A549 (cell line): ENCODE measurements at regions not wholly inside any gene's neighbourhood (a gene's known extent, or its start where the extent isn't known, plus 50 kb on each side); places are given as distances from the start of the nearest gene placed in this dataset.

ENCODE experiments used
- ATAC-seq, 2 experiments: fragments of 200-7000 bp in 1 of 2; fragments of >200 bp in 1 of 2; cut with Nextera tagmentation in 1 of 2; cut with Tn5 transposase in 1 of 2; 3 replicates each; pipeline versions ENCODE4 v1.8.0 to v1.9.1; 2018 to 2020; ENCODE audit warnings: mild to moderate bottlenecking in 1 of 2, moderate library complexity in 1 of 2
- CTCF ChIA-PET: fragments of 300-600 bp; sonication (Branson Sonifier 250); formaldehyde crosslinking; extraction: SDS; loops from one replicate; lab custom pipeline; 2021; ENCODE audit warnings: antibody characterized with exemption, inconsistent platforms; lab: Yijun Ruan, JAX
- POLR2A ChIA-PET: fragments of 350-600 bp; formaldehyde crosslinking; extraction: SDS; loops from one replicate; lab custom pipeline; 2021; ENCODE audit warnings: antibody characterized with exemption, inconsistent platforms; lab: Yijun Ruan, JAX
- DNase-seq, 2 experiments: peaks; one replicate each; pipeline versions ENCODE4 v3.0.0 to v3.0.0-alpha.2; 2011 to 2016; ENCODE audit warnings: low read depth in 1 of 2, low spot score in 1 of 2
- FAIRE-seq: peaks from 2 replicates; lab custom pipeline; 2011; peaks lifted over from hg19 to GRCh38; lab: Jason Lieb, UNC
- H3K27ac ChIP-seq, 2 experiments: fragments of >200 bp; sonication (Bioruptor Twin); formaldehyde crosslinking; 3 replicates each; pipeline ENCODE4 v1.5.1; 2016 to 2017
- H3K4me1 ChIP-seq: fragments of >200 bp; sonication (Bioruptor Twin); formaldehyde crosslinking; 3 replicates; pipeline ENCODE4 v1.6.1; 2016
- H3K4me2 ChIP-seq: fragments of >200 bp; sonication (Bioruptor Twin); formaldehyde crosslinking; 3 replicates; pipeline ENCODE4 v1.6.1; 2016
- H3K4me3 ChIP-seq: fragments of >200 bp; sonication (Bioruptor Twin); formaldehyde crosslinking; 3 replicates; pipeline ENCODE4 v1.5.1; 2016
- H3K9me3 ChIP-seq: fragments of >200 bp; sonication (Bioruptor Twin); formaldehyde crosslinking; 3 replicates; pipeline ENCODE4 v1.6.1; 2016
- ATOH8 ChIP-seq: fragments of 250-450 bp; sonication (Bioruptor Pico); IDR thresholded peaks from 2 replicates; pipeline ENCODE4 v1.5.0; 2020; ENCODE audit warnings: low read depth, mild to moderate bottlenecking, moderate library complexity
- BCL3 ChIP-seq: fragments of >200 bp; sonication (Bioruptor Twin); formaldehyde crosslinking; IDR thresholded peaks from 3 replicates; pipeline ENCODE4 v1.6.1; 2016
- ELK1 ChIP-seq: fragments of 150-350 bp; IDR thresholded peaks from 2 replicates; pipeline ENCODE4 v1.6.1; 2014; ENCODE audit warnings: low read depth, mild to moderate bottlenecking, low read length
- ESRRA ChIP-seq: fragments of 150-350 bp; IDR thresholded peaks from 2 replicates; pipeline ENCODE4 v1.6.1; 2014; ENCODE audit warnings: mild to moderate bottlenecking, low read length, borderline replicate concordance
- FOSL2 ChIP-seq, 2 experiments: fragments of 450-650 bp in 1 of 2; fragments of >200 bp in 1 of 2; sonication (Bioruptor Twin) in 1 of 2; formaldehyde crosslinking; IDR thresholded peaks; 2 replicates each; pipeline versions ENCODE4 v1.5.0 to v1.6.1; 2016 to 2020; ENCODE audit warnings: mild to moderate bottlenecking in 1 of 2, moderate library complexity in 1 of 2
- HMGXB4 ChIP-seq: fragments of 250-450 bp; sonication (Bioruptor Pico); IDR thresholded peaks from 2 replicates; pipeline ENCODE4 v1.5.0; 2021; ENCODE audit warnings: mild to moderate bottlenecking, moderate library complexity, borderline replicate concordance
- HOXB13 ChIP-seq: fragments of 250-450 bp; sonication (Bioruptor Pico); IDR thresholded peaks from 2 replicates; pipeline ENCODE4 v1.5.0; 2020; ENCODE audit warnings: low read depth, mild to moderate bottlenecking, moderate library complexity
- HOXB5 ChIP-seq: fragments of 250-450 bp; sonication (Bioruptor Pico); IDR thresholded peaks from 2 replicates; pipeline ENCODE4 v1.5.0; 2020; ENCODE audit warnings: mild to moderate bottlenecking, moderate library complexity
- JUNB ChIP-seq: fragments of >200 bp; sonication (Bioruptor Twin); formaldehyde crosslinking; IDR thresholded peaks from 2 replicates; pipeline ENCODE4 v1.6.1; 2016
- KDM5A ChIP-seq: fragments of 200-600 bp; sonication (generic); IDR thresholded peaks from 2 replicates; pipeline ENCODE4 v1.6.1; 2016; ENCODE audit warnings: antibody characterized with exemption, mild to moderate bottlenecking
- MAX ChIP-seq: IDR thresholded peaks from 2 replicates; pipeline ENCODE4 v1.6.1; 2012
- MAZ ChIP-seq: fragments of 150-350 bp; IDR thresholded peaks from 2 replicates; pipeline ENCODE4 v1.6.1; 2014; ENCODE audit warnings: antibody characterized with exemption, low read depth, low read length, borderline replicate concordance
- MYC ChIP-seq: IDR thresholded peaks from 2 replicates; pipeline ENCODE4 v1.6.1; 2012; ENCODE audit warnings: mild to moderate bottlenecking, inconsistent platforms, low read length, improper control_type of control experiment, borderline replicate concordance
- NPAS2 ChIP-seq: fragments of 250-450 bp; sonication (Bioruptor Pico); IDR thresholded peaks from 2 replicates; pipeline ENCODE4 v1.8.0; 2022; ENCODE audit warnings: mild to moderate bottlenecking, moderate library complexity, borderline replicate concordance
- PHF8 ChIP-seq: fragments of 200-600 bp; sonication (generic); IDR thresholded peaks from 2 replicates; pipeline ENCODE4 v1.6.1; 2016; ENCODE audit warnings: low read depth, mild to moderate bottlenecking, antibody characterized with exemption, moderate library complexity, borderline replicate concordance
- POLR2AphosphoS2 ChIP-seq: conservative IDR thresholded peaks from 2 replicates; pipeline ENCODE4 v1.6.1; 2012; ENCODE audit warnings: low read length, improper control_type of control experiment, inconsistent platforms
- RAD21 ChIP-seq, 2 experiments: fragments of >200 bp in 1 of 2; sonication (Bioruptor Twin) in 1 of 2; formaldehyde crosslinking in 1 of 2; IDR thresholded peaks in 1 of 2; conservative IDR thresholded peaks in 1 of 2; 2 replicates in 1 of 2; 3 replicates in 1 of 2; pipeline ENCODE4 v1.6.1; 2012 to 2018; ENCODE audit warnings: inconsistent platforms in 1 of 2
- RARB ChIP-seq: fragments of 250-450 bp; sonication (Bioruptor Pico); IDR thresholded peaks from 2 replicates; pipeline ENCODE4 v1.8.0; 2021; ENCODE audit warnings: mild to moderate bottlenecking, moderate library complexity
- RCOR1 ChIP-seq: fragments of 150-350 bp; IDR thresholded peaks from 2 replicates; pipeline ENCODE4 v1.6.1; 2014; ENCODE audit warnings: antibody characterized with exemption, low read length, low read depth
- RFX5 ChIP-seq: fragments of 450-650 bp; IDR thresholded peaks from 2 replicates; pipeline ENCODE4 v1.7.1; 2014; ENCODE audit warnings: antibody characterized with exemption, mild to moderate bottlenecking, moderate library complexity
- SREBF2 ChIP-seq: fragments of 450-650 bp; IDR thresholded peaks from 2 replicates; pipeline ENCODE4 v1.6.1; 2014; ENCODE audit warnings: mild to moderate bottlenecking, moderate library complexity
- TFCP2L1 ChIP-seq: fragments of 250-450 bp; sonication (Bioruptor Pico); IDR thresholded peaks from 2 replicates; pipeline ENCODE4 v1.5.0; 2021; ENCODE audit warnings: mild to moderate bottlenecking
- TP53 ChIP-seq: fragments of 250-450 bp; sonication (Bioruptor Pico); IDR thresholded peaks from 2 replicates; pipeline ENCODE4 v1.5.0; 2021; ENCODE audit warnings: mild to moderate bottlenecking, moderate library complexity
- ZFP36 ChIP-seq: fragments of 450-650 bp; IDR thresholded peaks from 2 replicates; pipeline ENCODE4 v1.6.1; 2014; ENCODE audit warnings: borderline replicate concordance; ENCODE audit not compliant: partially characterized antibody
- ZSCAN20 ChIP-seq: fragments of 250-450 bp; sonication (Bioruptor Pico); IDR thresholded peaks from 2 replicates; pipeline ENCODE4 v1.8.0; 2022; ENCODE audit warnings: mild to moderate bottlenecking, moderate library complexity
- WGBS: methylation state at CpG from one replicate; pipeline ENCODE4 v1.1.6; 2017; ENCODE audit errors: missing lambda C conversion rate; 5-methylcytosine and 5-hydroxymethylcytosine counted together

- TF ChIP-seq MYC (no peak), KDM5A (no peak)
Observed at GRCh38 chr2:16584824-16585540, 80.7 kb downstream of the CYRIA start (continued).

- DNase-seq = no peak
- no peak overlapping the region for H3K4me2 ChIP-seq
- FAIRE-seq = no peak
- no peak for TF ChIP-seq ZFP36
- no peak for TF ChIP-seq TP53
- no peak for TF ChIP-seq POLR2AphosphoS2
- no peak for TF ChIP-seq HOXB13 (CRISPR knock-in tag)
- TF ChIP-seq ESRRA = no peak
- TF ChIP-seq HOXB5 (CRISPR knock-in tag) = no peak
- TF ChIP-seq RAD21 (conservative IDR thresholded peaks at IDR 0.05 in 1 of 2, IDR thresholded peaks at IDR 0.05 in 1 of 2) = no peak
- no peak for TF ChIP-seq ELK1
- no peak for TF ChIP-seq NPAS2 (CRISPR knock-in tag)
- no peak for TF ChIP-seq MAX
- no peak for TF ChIP-seq FOSL2 (IDR thresholded peaks at IDR 0.05)
- TF ChIP-seq FOSL2 (CRISPR knock-in tag; IDR thresholded peaks at IDR 0.05) = no peak
- TF ChIP-seq TFCP2L1 = no peak
- TF ChIP-seq BCL3 = no peak
- TF ChIP-seq SREBF2 = no peak
- no peak for TF ChIP-seq HMGXB4
- no peak for TF ChIP-seq ZSCAN20 (CRISPR knock-in tag)
- no peak for TF ChIP-seq RCOR1
- no peak overlapping the region for H3K4me3 ChIP-seq
- WGBS = 17% methylated on average over 2 of the region's 2 CpGs
- no peaks in the 10 kb centered on the region for H3K9me3 ChIP-seq
- H3K4me1 ChIP-seq = no peaks in the 10 kb centered on the region
- POLR2A ChIA-PET = no interaction called here
- ATAC-seq = no peak
- CTCF ChIA-PET = no interaction called here
- H3K27ac ChIP-seq = no peak overlapping the region
Observed at GRCh38 chr2:16584084-16584483, 81.5 kb downstream of the CYRIA start.

- DNase-seq (no peak), ATAC-seq (no peak)
- Histone ChIP-seq H3K9me3 (no peaks in the 10 kb centered on the region), H3K4me2 (no peak overlapping the region), H3K4me3 (no peak overlapping the region)
- CTCF ChIA-PET = interaction anchor here (0.6 to 2.7 kb wide), 2 partner anchors 28 to 156 kb away, joined by 3 to 11 read pairs; no protein-coding TSS in a partner anchor
- no peak for TF ChIP-seq RARB (CRISPR knock-in tag)
- TF ChIP-seq ATOH8 (CRISPR knock-in tag) = no peak
- no peak for TF ChIP-seq RFX5
- no peak for TF ChIP-seq BCL3
- TF ChIP-seq PHF8 = no peak
- no peak for TF ChIP-seq JUNB
- no peak for TF ChIP-seq MAZ
- TF ChIP-seq, all 56 proteins: peak for 0
- H3K4me1 ChIP-seq = no peaks in the 10 kb centered on the region
- WGBS = 7% methylated on average over 1 of the region's 1 CpG
- H3K27ac ChIP-seq = no peak overlapping the region
- FAIRE-seq = no peak
- POLR2A ChIA-PET = no interaction called here
Observed at GRCh38 chr2:16581241-16581640, 84.4 kb downstream of the CYRIA start.
